ENCODE measurements at regions not wholly inside any gene's neighbourhood (a gene's known extent, or its start where the extent isn't known, plus 50 kb on each side); places are given as distances from the start of the nearest gene placed in this dataset.

DNA sequence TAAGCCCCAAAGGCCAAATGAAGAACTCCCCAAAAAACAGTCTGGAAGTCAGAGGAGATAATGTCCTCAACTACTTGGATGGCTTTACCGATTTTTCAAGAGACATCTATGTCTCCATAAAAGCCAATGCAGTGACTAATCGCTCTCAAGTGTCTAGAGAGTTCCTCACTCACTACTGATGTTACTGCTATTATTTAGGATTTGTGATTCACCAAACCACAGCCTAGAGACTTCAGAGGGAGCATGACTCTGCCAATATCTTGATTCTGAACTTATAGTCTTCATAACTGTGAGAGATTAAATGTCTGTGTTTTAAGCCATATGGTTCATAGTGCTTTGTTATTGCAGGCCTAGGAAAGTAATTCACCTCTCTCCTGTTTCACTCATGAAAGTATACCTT lies 160.2 kb downstream of the IPMK start:
- Mint-ChIP-seq H3K27ac (no peak overlapping the region), H3K27me3 (ENCODE audit: low read depth) (no peaks in the 10 kb centered on the region), H3K4me1 (no peaks in the 10 kb centered on the region), H3K4me3 (no peak overlapping the region), H3K36me3 (no peaks in the 10 kb centered on the region), H3K9me3 (peaks cover 3% of the 10 kb centered on the region)
- TF ChIP-seq, protein P1, sequence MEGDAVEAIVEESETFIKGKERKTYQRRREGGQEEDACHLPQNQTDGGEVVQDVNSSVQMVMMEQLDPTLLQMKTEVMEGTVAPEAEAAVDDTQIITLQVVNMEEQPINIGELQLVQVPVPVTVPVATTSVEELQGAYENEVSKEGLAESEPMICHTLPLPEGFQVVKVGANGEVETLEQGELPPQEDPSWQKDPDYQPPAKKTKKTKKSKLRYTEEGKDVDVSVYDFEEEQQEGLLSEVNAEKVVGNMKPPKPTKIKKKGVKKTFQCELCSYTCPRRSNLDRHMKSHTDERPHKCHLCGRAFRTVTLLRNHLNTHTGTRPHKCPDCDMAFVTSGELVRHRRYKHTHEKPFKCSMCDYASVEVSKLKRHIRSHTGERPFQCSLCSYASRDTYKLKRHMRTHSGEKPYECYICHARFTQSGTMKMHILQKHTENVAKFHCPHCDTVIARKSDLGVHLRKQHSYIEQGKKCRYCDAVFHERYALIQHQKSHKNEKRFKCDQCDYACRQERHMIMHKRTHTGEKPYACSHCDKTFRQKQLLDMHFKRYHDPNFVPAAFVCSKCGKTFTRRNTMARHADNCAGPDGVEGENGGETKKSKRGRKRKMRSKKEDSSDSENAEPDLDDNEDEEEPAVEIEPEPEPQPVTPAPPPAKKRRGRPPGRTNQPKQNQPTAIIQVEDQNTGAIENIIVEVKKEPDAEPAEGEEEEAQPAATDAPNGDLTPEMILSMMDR (IDR thresholded peaks at IDR 0.05; ENCODE audit: unreplicated experiment): no peak
- DNase-seq (ENCODE audit: low spot score in 2 of 2, unreplicated experiment in 2 of 2): no peak

DNA sequence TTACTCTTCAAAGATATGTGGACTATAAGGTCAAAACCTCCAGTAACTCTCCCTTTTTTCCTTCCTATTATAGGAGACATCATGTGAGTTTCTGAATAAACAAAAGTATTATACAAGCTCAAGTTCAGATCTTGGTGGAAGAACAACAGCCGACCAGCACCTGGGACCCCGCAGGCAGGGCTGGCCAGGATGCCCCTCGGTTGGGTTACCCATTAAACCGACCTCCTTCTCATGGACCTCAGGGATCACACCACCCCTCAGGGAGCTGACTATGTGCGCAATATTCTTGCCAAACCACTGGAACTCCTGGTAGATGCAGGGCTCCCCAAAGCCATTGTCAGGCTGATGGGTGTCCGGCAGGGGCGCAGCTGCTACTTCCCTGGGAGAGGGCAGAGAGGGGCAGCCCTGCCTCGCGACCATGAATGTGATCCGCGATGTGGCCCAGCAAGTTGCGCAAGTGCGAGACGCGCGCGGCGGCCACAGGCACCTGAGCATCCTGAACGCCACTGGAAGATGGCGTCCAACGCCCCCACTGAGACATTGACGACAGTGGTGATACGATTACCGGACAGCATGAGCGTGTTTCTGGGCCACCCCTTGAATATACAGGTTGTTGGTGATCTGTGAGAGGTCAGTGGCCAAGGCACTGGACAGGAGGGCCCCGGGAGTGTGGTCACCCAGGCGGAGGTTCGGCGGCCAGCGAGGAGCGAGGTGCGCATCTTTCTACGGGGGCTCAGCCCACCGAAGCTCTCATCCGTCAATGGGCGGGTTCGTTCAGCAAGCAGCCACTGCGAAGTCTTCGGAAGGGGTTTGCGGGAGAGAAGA lies 161.3 kb downstream of the IPMK start:
- H3K27me3 Mint-ChIP-seq (ENCODE audit: low read depth): no peaks in the 10 kb centered on the region
- peaks cover 9% of the 10 kb centered on the region for H3K9me3 Mint-ChIP-seq
- H3K4me1 Mint-ChIP-seq: no peaks in the 10 kb centered on the region
- no peaks in the 10 kb centered on the region for H3K36me3 Mint-ChIP-seq
- TF ChIP-seq, protein P1 (IDR thresholded peaks at IDR 0.05; ENCODE audit: unreplicated experiment): no peak
- H3K4me3 Mint-ChIP-seq: no peak overlapping the region
- no peak overlapping the region for H3K27ac Mint-ChIP-seq
- no peak for DNase-seq (ENCODE audit: low spot score in 2 of 2, unreplicated experiment in 2 of 2)

GRCh38 chr10:58104351-58104751 lies 163.3 kb downstream of the IPMK start:
- DNase-seq (ENCODE audit: low spot score in 2 of 2, unreplicated experiment in 2 of 2): no peak
- TF ChIP-seq, protein P1 (IDR thresholded peaks at IDR 0.05; ENCODE audit: unreplicated experiment): no peak
- no peak overlapping the region for H3K4me3 Mint-ChIP-seq

GRCh38 chr10:58102897-58103296 lies 164.8 kb downstream of the IPMK start:
- Mint-ChIP-seq H3K4me3 (no peak overlapping the region), H3K9me3 (peaks cover 9% of the 10 kb centered on the region), H3K27ac (no peak overlapping the region), H3K27me3 (ENCODE audit: low read depth) (no peaks in the 10 kb centered on the region), H3K36me3 (no peaks in the 10 kb centered on the region), H3K4me1 (no peaks in the 10 kb centered on the region)
- no peak for DNase-seq (ENCODE audit: low spot score in 2 of 2, unreplicated experiment in 2 of 2)
- TF ChIP-seq, protein P1 (IDR thresholded peaks at IDR 0.05; ENCODE audit: unreplicated experiment): no peak

More at GRCh38 chr10:58104351-58104751, 163.3 kb downstream of the IPMK start:
- Mint-ChIP-seq H3K4me1 (no peaks in the 10 kb centered on the region), H3K27me3 (ENCODE audit: low read depth) (no peaks in the 10 kb centered on the region), H3K36me3 (no peaks in the 10 kb centered on the region), H3K9me3 (peaks cover 9% of the 10 kb centered on the region), H3K27ac (no peak overlapping the region)

DNA sequence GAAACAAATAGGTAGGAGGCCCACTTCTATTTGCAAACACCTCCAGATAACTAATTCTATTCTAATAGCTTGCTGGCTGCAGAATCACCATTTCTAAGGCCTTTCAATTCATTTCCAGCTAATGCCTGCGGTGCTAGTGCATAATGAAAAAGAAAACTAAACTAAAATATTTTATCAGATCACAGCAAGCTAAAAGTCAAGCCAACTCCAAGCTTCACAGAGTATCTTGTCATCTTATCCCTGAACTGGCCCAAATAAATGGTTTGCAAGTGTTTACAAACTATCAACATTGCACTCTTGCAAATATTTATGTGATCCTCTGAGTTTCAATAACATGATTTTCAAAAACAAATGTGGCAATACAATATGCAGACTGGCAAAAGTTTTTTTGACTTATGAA lies 166.0 kb downstream of the IPMK start:
- H3K4me3 Mint-ChIP-seq: no peak overlapping the region
- H3K36me3 Mint-ChIP-seq: no peaks in the 10 kb centered on the region
- DNase-seq (ENCODE audit: low spot score in 2 of 2, unreplicated experiment in 2 of 2): no peak
- peaks cover 9% of the 10 kb centered on the region for H3K9me3 Mint-ChIP-seq
- TF ChIP-seq, protein P1 (IDR thresholded peaks at IDR 0.05; ENCODE audit: unreplicated experiment): no peak
- H3K27me3 Mint-ChIP-seq (ENCODE audit: low read depth): no peaks in the 10 kb centered on the region
- H3K4me1 Mint-ChIP-seq: no peaks in the 10 kb centered on the region
- no peak overlapping the region for H3K27ac Mint-ChIP-seq
